B cell (primary cell): ENCODE measurements at regions not wholly inside any gene's neighbourhood (a gene's known extent, or its start where the extent isn't known, plus 50 kb on each side); places are given as distances from the start of the nearest gene placed in this dataset.

Experiments
- ATAC-seq: fragments of 200-7000 bp; cut with Tn5 transposase; one replicate; pipeline ENCODE4 v1.10.0; 2021; ENCODE audit warnings: low read depth, mild to moderate bottlenecking, moderate number of reproducible peaks, moderate library complexity
- CTCF ChIA-PET: fragments of 350-600 bp; sonication (Branson Sonifier 250); formaldehyde crosslinking; loops from one replicate; lab custom pipeline; 2021; ENCODE audit warnings: antibody characterized with exemption, inconsistent platforms; lab: Charles Lee
- POLR2A ChIA-PET: fragments of 350-600 bp; sonication (Branson Sonifier 250); formaldehyde crosslinking; loops from one replicate; lab custom pipeline; 2021; ENCODE audit warnings: antibody characterized with exemption; lab: Charles Lee
- DNase-seq: peaks from one replicate; pipeline ENCODE4 v3.0.0; 2013
- H2AFZ ChIP-seq: 2 replicates; pipeline ENCODE4 v1.6.1; 2012; ENCODE audit warnings: mild to moderate bottlenecking, low read depth, low read length; ENCODE audit not compliant: insufficient read depth, poor library complexity, severe bottlenecking
- H3K27ac ChIP-seq, 2 donors: 1 replicate in 1 of 2; 2 replicates in 1 of 2; pipeline ENCODE4 v1.5.1; 2012 to 2013; ENCODE audit warnings: low read length in 2 of 2, mild to moderate bottlenecking in 2 of 2, moderate library complexity in 1 of 2
- H3K27me3 ChIP-seq, 4 experiments: fragments of 200-600 bp in 1 of 4; sonication (generic) in 1 of 4; replicated peaks in 1 of 4; 1 replicate in 2 of 4; 2 replicates in 2 of 4; pipeline versions ENCODE4 v1.6.1 to v1.7.0; 2013 to 2016; ENCODE audit warnings: low read length in 3 of 4, mild to moderate bottlenecking in 2 of 4, mixed read lengths in 1 of 4, moderate library complexity in 1 of 4; ENCODE audit not compliant: insufficient read depth in 4 of 4, control insufficient read depth in 3 of 4; ENCODE audit errors: control extremely low read depth in 1 of 4
- H3K36me3 ChIP-seq, 2 experiments: replicated peaks in 1 of 2; 1 replicate in 1 of 2; 2 replicates in 1 of 2; pipeline versions ENCODE4 v1.6.1 to v1.7.1; 2013; ENCODE audit warnings: low read length in 1 of 2; ENCODE audit not compliant: insufficient read depth in 2 of 2, control insufficient read depth in 1 of 2; ENCODE audit errors: control extremely low read depth in 1 of 2, extremely low read depth in 1 of 2
- H3K4me1 ChIP-seq, 2 donors: fragments of 200-600 bp in 1 of 2; sonication (generic) in 1 of 2; 1 replicate in 1 of 2; 2 replicates in 1 of 2; pipeline versions ENCODE4 v1.5.1 to v1.6.1; 2013 to 2017; ENCODE audit warnings: low read length in 2 of 2; ENCODE audit not compliant: control insufficient read depth in 2 of 2, insufficient read depth in 2 of 2
- H3K4me2 ChIP-seq: replicated peaks from 2 replicates; pipeline ENCODE3; 2012; ENCODE audit warnings: mild to moderate bottlenecking, low read depth, low read length; ENCODE audit not compliant: poor library complexity, severe bottlenecking
- H3K4me3 ChIP-seq, 5 experiments: fragments of 200-600 bp in 1 of 5; sonication (generic) in 1 of 5; 1 replicate in 3 of 5; 2 replicates in 2 of 5; pipeline versions ENCODE4 v1.5.1 to v1.7.0; 2011 to 2016; ENCODE audit warnings: low read length in 4 of 5, mild to moderate bottlenecking in 4 of 5, low read depth in 2 of 5, control low read depth in 1 of 5, moderate library complexity in 1 of 5; ENCODE audit not compliant: insufficient read depth in 1 of 5; ENCODE audit errors: control extremely low read depth in 1 of 5, extremely low read depth in 1 of 5
- H3K79me2 ChIP-seq: fragments of 200-600 bp; sonication (generic); one replicate; pipeline ENCODE4 v1.6.0; 2016; ENCODE audit warnings: low read length; ENCODE audit not compliant: control insufficient read depth, insufficient read depth
- H3K9ac ChIP-seq: fragments of 200-600 bp; sonication (generic); 2 replicates; pipeline ENCODE4 v1.6.1; 2017; ENCODE audit warnings: mild to moderate bottlenecking, low read length, moderate library complexity
- H3K9me3 ChIP-seq, 3 donors: one replicate each; pipeline versions ENCODE4 v1.6.1 to v1.7.1; 2013; ENCODE audit warnings: low read length in 2 of 3; ENCODE audit not compliant: control insufficient read depth in 2 of 3, insufficient read depth in 1 of 3; ENCODE audit errors: control extremely low read depth in 1 of 3
- H4K20me1 ChIP-seq: 2 replicates; pipeline ENCODE4 v1.6.0; 2012; ENCODE audit warnings: mild to moderate bottlenecking, low read length; ENCODE audit not compliant: insufficient read depth, control insufficient read depth, poor library complexity, severe bottlenecking
- H3K27ac Mint-ChIP-seq: one replicate; pipeline ENCODE4 v1.8.0; 2021; ENCODE audit warnings: mixed read lengths
- H3K27me3 Mint-ChIP-seq: one replicate; pipeline ENCODE4 v1.8.0; 2021; ENCODE audit warnings: mixed read lengths
- H3K4me1 Mint-ChIP-seq: one replicate; pipeline ENCODE4 v1.8.0; 2021; ENCODE audit warnings: mixed read lengths
- H3K4me3 Mint-ChIP-seq: one replicate; pipeline ENCODE4 v1.8.0; 2021; ENCODE audit warnings: mixed read lengths
- H3K9me3 Mint-ChIP-seq: one replicate; pipeline ENCODE4 v1.8.0; 2022; ENCODE audit warnings: mixed read lengths; ENCODE audit not compliant: insufficient read depth
- EZH2 ChIP-seq: IDR thresholded peaks from 2 replicates; pipeline ENCODE4 v1.6.1; 2012; ENCODE audit warnings: borderline replicate concordance, low read depth, mild to moderate bottlenecking, moderate library complexity, low read length; ENCODE audit not compliant: insufficient read depth, poor library complexity, severe bottlenecking
- WGBS: methylation state at CpG from one replicate; pipeline ENCODE4 v1.1.5; 2013; ENCODE audit warnings: missing lambda C conversion rate; ENCODE audit not compliant: insufficient coverage; 5-methylcytosine and 5-hydroxymethylcytosine counted together
- intact Hi-C: fragments of 100-400 bp; cut with micrococcal nuclease; formaldehyde crosslinking; loops from one replicate; pipeline ENCODE4 v1.10.0; 2022
- TF ChIP-seq, protein P1 (sequence below): fragments of 200-600 bp; IDR thresholded peaks from one replicate; pipeline ENCODE4 v1.8.0; 2022; ENCODE audit warnings: antibody characterized with exemption, mild to moderate bottlenecking

- ChIA-PET POLR2A (no interaction called here), CTCF (no interaction called here)
- Histone ChIP-seq H3K4me3 (no peak overlapping the region), H3K4me2 (no peak overlapping the region), H3K79me2 (no peaks in the 10 kb centered on the region), H4K20me1 (no peaks in the 10 kb centered on the region), H3K9ac (no peak overlapping the region), H3K27me3 (no peaks in the 10 kb centered on the region), H3K27ac (no peak overlapping the region), H3K4me1 (no peaks in the 10 kb centered on the region), H3K36me3 (no peaks in the 10 kb centered on the region), H3K9me3 (no peaks in the 10 kb centered on the region), H2AFZ (no peak overlapping the region)
- Mint-ChIP-seq H3K9me3 (no peaks in the 10 kb centered on the region), H3K4me1 (no peaks in the 10 kb centered on the region), H3K27me3 (no peaks in the 10 kb centered on the region), H3K27ac (no peak overlapping the region), H3K4me3 (no peak overlapping the region)
- TF ChIP-seq, protein P1, sequence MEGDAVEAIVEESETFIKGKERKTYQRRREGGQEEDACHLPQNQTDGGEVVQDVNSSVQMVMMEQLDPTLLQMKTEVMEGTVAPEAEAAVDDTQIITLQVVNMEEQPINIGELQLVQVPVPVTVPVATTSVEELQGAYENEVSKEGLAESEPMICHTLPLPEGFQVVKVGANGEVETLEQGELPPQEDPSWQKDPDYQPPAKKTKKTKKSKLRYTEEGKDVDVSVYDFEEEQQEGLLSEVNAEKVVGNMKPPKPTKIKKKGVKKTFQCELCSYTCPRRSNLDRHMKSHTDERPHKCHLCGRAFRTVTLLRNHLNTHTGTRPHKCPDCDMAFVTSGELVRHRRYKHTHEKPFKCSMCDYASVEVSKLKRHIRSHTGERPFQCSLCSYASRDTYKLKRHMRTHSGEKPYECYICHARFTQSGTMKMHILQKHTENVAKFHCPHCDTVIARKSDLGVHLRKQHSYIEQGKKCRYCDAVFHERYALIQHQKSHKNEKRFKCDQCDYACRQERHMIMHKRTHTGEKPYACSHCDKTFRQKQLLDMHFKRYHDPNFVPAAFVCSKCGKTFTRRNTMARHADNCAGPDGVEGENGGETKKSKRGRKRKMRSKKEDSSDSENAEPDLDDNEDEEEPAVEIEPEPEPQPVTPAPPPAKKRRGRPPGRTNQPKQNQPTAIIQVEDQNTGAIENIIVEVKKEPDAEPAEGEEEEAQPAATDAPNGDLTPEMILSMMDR: no peak
- no peak for TF ChIP-seq EZH2
- intact Hi-C loops: no loop called here
- 83% methylated on average over 1 of the region's 1 CpG for WGBS
- no peak for DNase-seq
- no peak for ATAC-seq
Observed at GRCh38 chr5:12392246-12392645, 488.0 kb upstream of the CTNND2 start.

- Histone ChIP-seq H4K20me1 (no peaks in the 10 kb centered on the region), H3K9ac (no peak overlapping the region), H3K4me2 (no peak overlapping the region), H3K79me2 (no peaks in the 10 kb centered on the region), H3K27ac (no peak overlapping the region), H3K36me3 (no peaks in the 10 kb centered on the region), H3K27me3 (no peaks in the 10 kb centered on the region), H3K4me1 (no peaks in the 10 kb centered on the region), H3K4me3 (no peak overlapping the region), H3K9me3 (peaks cover 0 to 15% (median 0%) of the 10 kb centered on the region in 3 donors), H2AFZ (no peak overlapping the region)
- ATAC-seq (no peak), DNase-seq (no peak)
- 80% methylated on average over 1 of the region's 1 CpG for WGBS
- Mint-ChIP-seq H3K4me3 (no peak overlapping the region), H3K27ac (no peak overlapping the region), H3K4me1 (no peaks in the 10 kb centered on the region), H3K9me3 (peaks cover 12% of the 10 kb centered on the region), H3K27me3 (no peaks in the 10 kb centered on the region)
- TF ChIP-seq EZH2: no peak
- TF ChIP-seq, protein P1: no peak
- intact Hi-C loops: no loop called here
- CTCF ChIA-PET: no interaction called here
- POLR2A ChIA-PET: no interaction called here
Observed at GRCh38 chr5:12385095-12385494, 480.8 kb upstream of the CTNND2 start.
